ENCODE measurements at regions not wholly inside any gene's neighbourhood (a gene's known extent, or its start where the extent isn't known, plus 50 kb on each side); places are given as distances from the start of the nearest gene placed in this dataset.

DNA sequence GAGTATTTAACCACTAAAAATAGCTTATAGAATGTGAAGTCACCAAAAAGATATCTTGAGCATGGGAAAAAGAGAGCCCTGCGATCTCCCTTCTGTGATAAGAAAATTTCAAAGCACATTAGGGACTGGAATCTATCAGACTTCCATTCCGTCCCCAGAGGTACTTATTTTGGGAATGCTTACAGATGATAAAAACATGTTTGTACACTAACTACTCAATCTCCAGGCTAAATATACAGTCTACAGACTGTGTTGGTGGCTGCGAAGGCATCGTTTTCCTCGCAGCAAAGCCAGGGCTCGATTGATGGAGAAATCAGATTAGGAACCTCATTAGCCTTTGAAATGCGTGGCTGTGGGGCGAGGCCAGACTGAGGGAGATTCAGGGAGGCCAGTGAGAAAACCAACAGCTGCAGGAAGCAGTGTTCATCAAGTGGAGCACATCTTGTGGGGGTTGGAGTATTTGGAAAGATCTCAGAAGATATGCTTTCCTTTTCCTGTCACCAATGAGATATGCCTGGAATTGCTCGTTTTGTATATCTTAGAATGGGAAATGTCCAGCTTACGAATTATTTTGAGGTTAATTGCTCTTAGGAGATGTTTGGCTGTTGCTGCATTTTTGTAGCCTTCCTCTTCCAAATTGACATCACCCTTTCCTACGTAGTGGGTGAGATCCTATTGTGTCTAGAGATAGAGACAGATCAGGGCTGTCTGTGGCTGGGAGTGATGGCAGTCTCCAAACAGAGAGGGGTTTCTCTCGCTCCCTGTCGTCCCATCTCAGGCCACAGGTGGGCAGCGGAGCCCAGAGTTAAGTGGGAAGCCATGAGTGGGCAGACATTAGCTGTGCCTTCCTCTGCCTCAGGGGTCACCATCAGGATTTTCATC is 224.9 kb upstream of the FAT1 start:
- ChIA-PET POLR2A (no interaction called here), CTCF (interaction anchor here (0.5 to 1.2 kb wide), 4 partner anchors 80 to 1192 kb away, joined by 3 to 4 read pairs (median 4); no protein-coding TSS in a partner anchor)
- peak; percentile 35 for DNase-seq (ENCODE audit: extremely low spot score)
- TF ChIP-seq ELF4 (IDR thresholded peaks at IDR 0.05) (no peak), ZNF384 (IDR thresholded peaks at IDR 0.05) (no peak), LEF1 (IDR thresholded peaks at IDR 0.05; ENCODE audit: borderline replicate concordance) (no peak), SUZ12 (IDR thresholded peaks at IDR 0.05) (no peak), FOXK2 (IDR thresholded peaks at IDR 0.05) (no peak), ARNT (IDR thresholded peaks at IDR 0.05) (no peak), L3MBTL2 (conservative IDR thresholded peaks at IDR 0.05) (no peak), TARDBP (IDR thresholded peaks at IDR 0.05) (no peak), HDGF (IDR thresholded peaks at IDR 0.05; ENCODE audit: borderline replicate concordance) (no peak), NFRKB (IDR thresholded peaks at IDR 0.05) (no peak), SP1 (IDR thresholded peaks at IDR 0.05) (no peak), FOXA1 (IDR thresholded peaks at IDR 0.05) (no peak)
- TF ChIP-seq, protein P1, sequence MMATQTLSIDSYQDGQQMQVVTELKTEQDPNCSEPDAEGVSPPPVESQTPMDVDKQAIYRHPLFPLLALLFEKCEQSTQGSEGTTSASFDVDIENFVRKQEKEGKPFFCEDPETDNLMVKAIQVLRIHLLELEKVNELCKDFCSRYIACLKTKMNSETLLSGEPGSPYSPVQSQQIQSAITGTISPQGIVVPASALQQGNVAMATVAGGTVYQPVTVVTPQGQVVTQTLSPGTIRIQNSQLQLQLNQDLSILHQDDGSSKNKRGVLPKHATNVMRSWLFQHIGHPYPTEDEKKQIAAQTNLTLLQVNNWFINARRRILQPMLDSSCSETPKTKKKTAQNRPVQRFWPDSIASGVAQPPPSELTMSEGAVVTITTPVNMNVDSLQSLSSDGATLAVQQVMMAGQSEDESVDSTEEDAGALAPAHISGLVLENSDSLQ (IDR thresholded peaks at IDR 0.05): no peak

DNA sequence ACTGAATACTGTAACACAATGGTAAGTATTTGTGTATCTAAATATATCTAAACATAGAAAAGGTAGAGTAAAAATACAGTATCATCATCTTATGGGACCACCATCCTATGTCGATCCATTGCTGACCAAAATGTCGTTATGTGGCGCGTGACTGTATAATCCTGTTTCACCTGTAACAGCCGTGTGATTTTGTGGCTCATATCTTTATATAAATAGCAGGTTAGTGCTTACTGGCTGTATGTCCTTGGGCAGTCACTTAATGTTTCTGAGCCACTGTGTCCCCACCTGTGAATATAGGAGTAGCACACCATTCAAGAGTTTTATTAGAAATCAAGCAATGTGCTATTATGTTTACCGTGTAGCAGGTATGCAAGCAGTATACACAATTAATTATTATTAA is 226.2 kb upstream of the FAT1 start:
- no peak for DNase-seq (ENCODE audit: extremely low spot score)
- ChIA-PET POLR2A (no interaction called here), CTCF (no interaction called here)
- no peak for TF ChIP-seq BHLHE40 (IDR thresholded peaks at IDR 0.05; ENCODE audit: borderline replicate concordance)

DNA sequence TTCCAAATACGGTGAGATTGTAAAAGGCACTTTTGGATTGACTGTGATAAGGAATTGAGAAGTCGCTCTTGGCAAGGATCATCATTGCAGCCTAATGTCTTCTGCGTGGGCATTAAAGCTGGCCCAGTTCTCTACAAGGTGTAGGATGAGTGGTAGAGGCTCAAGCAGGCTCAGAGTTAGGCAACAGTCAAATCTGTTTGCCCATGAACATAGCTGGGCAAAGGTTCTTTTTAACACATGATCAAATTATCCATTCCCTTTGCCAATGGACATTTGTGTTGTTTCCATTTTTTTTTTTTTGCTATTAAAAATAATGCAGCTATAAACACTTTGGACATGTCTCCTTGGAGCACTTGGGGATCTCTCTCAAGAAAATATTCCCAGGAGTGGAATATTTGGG is 229.1 kb upstream of the FAT1 start:
- ChIA-PET POLR2A (no interaction called here), CTCF (no interaction called here)
- no peak for TF ChIP-seq FOXM1 (IDR thresholded peaks at IDR 0.05; ENCODE audit: borderline replicate concordance)
- TF ChIP-seq SP1 (IDR thresholded peaks at IDR 0.05): no peak
- TF ChIP-seq, protein P1 (IDR thresholded peaks at IDR 0.05): no peak
- TF ChIP-seq TARDBP (IDR thresholded peaks at IDR 0.05): no peak
- no peak for TF ChIP-seq ARNT (IDR thresholded peaks at IDR 0.05)
- no peak for TF ChIP-seq LEF1 (IDR thresholded peaks at IDR 0.05; ENCODE audit: borderline replicate concordance)
- no peak for TF ChIP-seq ELF4 (IDR thresholded peaks at IDR 0.05)
- no peak for TF ChIP-seq L3MBTL2 (conservative IDR thresholded peaks at IDR 0.05)
- TF ChIP-seq NFRKB (IDR thresholded peaks at IDR 0.05): no peak
- no peak for TF ChIP-seq BHLHE40 (IDR thresholded peaks at IDR 0.05; ENCODE audit: borderline replicate concordance)
- no peak for DNase-seq (ENCODE audit: extremely low spot score)

DNA sequence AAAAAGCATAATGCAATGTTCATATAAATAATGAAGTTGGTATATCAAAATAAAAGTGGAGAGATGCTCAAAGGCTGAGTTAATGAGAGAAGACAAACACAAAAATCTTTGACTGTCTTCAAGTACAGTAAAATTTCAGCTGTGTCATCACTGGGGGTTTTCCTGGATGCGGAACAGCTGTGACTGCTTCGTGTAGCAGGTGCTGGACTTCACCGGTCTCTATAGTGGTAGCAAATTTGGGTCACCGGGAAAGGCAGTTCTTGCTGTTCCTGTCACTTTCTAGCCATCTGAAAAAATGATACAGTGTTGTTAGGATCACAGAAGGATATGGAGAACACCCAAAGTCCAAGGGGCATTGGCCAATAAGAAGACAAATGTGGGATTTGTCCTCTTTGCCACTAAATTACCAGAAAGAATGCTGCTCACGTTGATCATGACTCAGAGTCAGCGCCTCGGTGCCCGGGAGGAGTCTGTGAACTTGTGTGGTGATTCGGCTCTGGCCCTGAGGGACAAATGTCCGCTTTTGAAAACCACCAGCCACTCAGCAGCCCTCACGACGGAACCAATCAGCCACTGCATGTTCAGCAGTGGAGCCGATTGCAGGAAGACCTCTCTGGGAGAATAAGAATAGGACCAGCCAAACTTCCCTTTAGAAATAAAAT is 230.1 kb upstream of the FAT1 start:
- no peak for TF ChIP-seq BHLHE40 (IDR thresholded peaks at IDR 0.05; ENCODE audit: borderline replicate concordance)
- no peak for TF ChIP-seq ARNT (IDR thresholded peaks at IDR 0.05)
- no peak for TF ChIP-seq HDGF (IDR thresholded peaks at IDR 0.05; ENCODE audit: borderline replicate concordance)
- no peak for TF ChIP-seq LEF1 (IDR thresholded peaks at IDR 0.05; ENCODE audit: borderline replicate concordance)
- TF ChIP-seq ZNF384 (IDR thresholded peaks at IDR 0.05): no peak
- no peak for TF ChIP-seq NFRKB (IDR thresholded peaks at IDR 0.05)
- no peak for TF ChIP-seq FOXA1 (IDR thresholded peaks at IDR 0.05)
- TF ChIP-seq, protein P1 (IDR thresholded peaks at IDR 0.05): no peak
- no peak for TF ChIP-seq FOXM1 (IDR thresholded peaks at IDR 0.05; ENCODE audit: borderline replicate concordance)
- TF ChIP-seq FOXK2 (IDR thresholded peaks at IDR 0.05): no peak
- TF ChIP-seq CTBP1 (IDR thresholded peaks at IDR 0.05; ENCODE audit: borderline replicate concordance): no peak
- no peak for TF ChIP-seq ELF4 (IDR thresholded peaks at IDR 0.05)
- POLR2A ChIA-PET: no interaction called here
- DNase-seq (ENCODE audit: extremely low spot score): no peak
- CTCF ChIA-PET: interaction anchor here (0.7 kb wide), 1 partner anchor 283 kb away, joined by 4 read pairs; no protein-coding TSS in a partner anchor

DNA sequence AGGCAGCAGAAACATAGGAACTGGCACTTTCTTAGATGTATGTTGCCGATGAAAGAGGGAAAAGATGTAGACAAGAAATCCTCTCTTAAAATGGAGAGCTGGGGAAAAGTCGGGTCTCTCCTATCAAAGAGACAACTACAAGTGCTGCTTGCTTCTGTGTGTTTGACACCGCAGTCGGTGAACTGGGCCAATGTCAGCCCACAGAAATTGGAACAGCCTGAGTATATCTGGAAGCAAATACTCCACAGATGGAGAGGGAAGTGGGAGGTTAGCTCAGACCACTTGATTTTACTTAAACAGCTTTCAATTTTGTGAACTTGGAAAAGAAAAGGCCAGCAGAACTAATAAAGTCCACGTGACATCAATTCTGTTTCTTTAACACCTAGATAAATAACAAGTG is 230.9 kb upstream of the FAT1 start:
- ChIA-PET POLR2A (no interaction called here), CTCF (no interaction called here)
- TF ChIP-seq SUZ12 (IDR thresholded peaks at IDR 0.05): no peak
- TF ChIP-seq, protein P1 (IDR thresholded peaks at IDR 0.05): no peak
- no peak for TF ChIP-seq ZNF384 (IDR thresholded peaks at IDR 0.05)
- TF ChIP-seq ELF4 (IDR thresholded peaks at IDR 0.05): no peak
- no peak for TF ChIP-seq LEF1 (IDR thresholded peaks at IDR 0.05; ENCODE audit: borderline replicate concordance)
- TF ChIP-seq NFRKB (IDR thresholded peaks at IDR 0.05): no peak
- no peak for TF ChIP-seq FOXM1 (IDR thresholded peaks at IDR 0.05; ENCODE audit: borderline replicate concordance)
- no peak for TF ChIP-seq BHLHE40 (IDR thresholded peaks at IDR 0.05; ENCODE audit: borderline replicate concordance)
- TF ChIP-seq TARDBP (IDR thresholded peaks at IDR 0.05): no peak
- no peak for TF ChIP-seq ARNT (IDR thresholded peaks at IDR 0.05)
- no peak for TF ChIP-seq FOXK2 (IDR thresholded peaks at IDR 0.05)
- no peak for TF ChIP-seq HDGF (IDR thresholded peaks at IDR 0.05; ENCODE audit: borderline replicate concordance)
- no peak for TF ChIP-seq L3MBTL2 (conservative IDR thresholded peaks at IDR 0.05)
- no peak for TF ChIP-seq FOXA1 (IDR thresholded peaks at IDR 0.05)
- TF ChIP-seq SP1 (IDR thresholded peaks at IDR 0.05): no peak
- TF ChIP-seq CTBP1 (IDR thresholded peaks at IDR 0.05; ENCODE audit: borderline replicate concordance): no peak
- no peak for DNase-seq (ENCODE audit: extremely low spot score)
